ENCODE measurements at regions not wholly inside any gene's neighbourhood (a gene's known extent, or its start where the extent isn't known, plus 50 kb on each side); places are given as distances from the start of the nearest gene placed in this dataset.

DNA sequence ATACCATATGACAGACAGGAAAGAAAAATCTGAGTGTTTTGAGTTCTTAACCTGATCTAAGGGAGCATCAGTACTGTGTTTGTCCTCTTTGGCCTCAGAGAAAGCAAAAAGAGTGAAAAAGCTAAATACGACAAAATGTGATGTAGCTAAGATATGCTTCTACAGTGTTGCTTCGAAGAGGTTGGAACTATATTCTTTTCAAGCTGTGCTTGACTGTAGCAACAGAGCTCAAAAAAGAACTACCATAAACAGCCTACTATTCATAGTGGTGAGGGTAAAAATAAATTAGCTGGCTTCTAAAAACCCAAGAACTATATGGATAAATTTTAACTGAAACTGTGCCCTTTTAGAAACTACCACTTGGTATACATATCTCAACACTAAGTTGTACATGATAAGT lies 881.8 kb upstream of the PCDH10 start:
- Histone ChIP-seq H3K4me1 (peaks cover 12 to 65% (median 30%) of the 10 kb centered on the region in 10 experiments; a peak in 19 of 20 replicates), H3K4me2 (peak overlapping the region; percentile 41 to 99 (median 76)), H3K27ac (peak overlapping the region in 9 of 11 experiments; percentile 49 to 80 (median 66); a peak in 18 of 22 replicates), H3K27me3 (no peaks in the 10 kb centered on the region), H3K4me3 (peak overlapping the region in 8 of 10 experiments; percentile 14 to 64 (median 36); a peak in 10 of 20 replicates), H4K20me1 (no peaks in the 10 kb centered on the region), H3K9me3 (replicated peaks in 1 of 11) (peaks cover 0 to 18% (median 10%) of the 10 kb centered on the region in 11 experiments; a peak in 9 of 22 replicates), H3K36me3 (peaks cover 0 to 16% (median 0%) of the 10 kb centered on the region in 11 experiments; a peak in 4 of 22 replicates), H3K9ac (peak overlapping the region in 10 of 11 experiments; percentile 6 to 78 (median 56); a peak in 16 of 22 replicates)
- no peak for TF ChIP-seq Cebpa-rat (IDR thresholded peaks at IDR 0.05)

- Histone ChIP-seq H3K27me3 (no peaks in the 10 kb centered on the region), H3K4me2 (peak overlapping the region in 9 of 11 experiments; percentile 4 to 99 (median 57); a peak in 17 of 22 replicates), H3K36me3 (peaks cover 0 to 35% (median 0%) of the 10 kb centered on the region in 11 experiments; a peak in 6 of 22 replicates), H4K20me1 (no peaks in the 10 kb centered on the region), H3K9ac (peak overlapping the region in 1 of 11 experiments; percentile 36; a peak in 1 of 22 replicates), H3K4me3 (peak overlapping the region in 2 of 10 experiments; percentile 21 to 36; a peak in 3 of 20 replicates), H3K4me1 (peaks cover 12 to 47% (median 24%) of the 10 kb centered on the region in 10 experiments; a peak in 19 of 20 replicates), H3K27ac (peak overlapping the region in 6 of 11 experiments; percentile 14 to 66 (median 29); a peak in 7 of 22 replicates), H3K9me3 (replicated peaks in 1 of 11) (peaks cover 0 to 37% (median 22%) of the 10 kb centered on the region in 11 experiments; a peak in 10 of 22 replicates)
- TF ChIP-seq Cebpa-rat (IDR thresholded peaks at IDR 0.05) = no peak
Measured at GRCh38 chr4:132269303-132269990, 879.6 kb upstream of the PCDH10 start.

DNA sequence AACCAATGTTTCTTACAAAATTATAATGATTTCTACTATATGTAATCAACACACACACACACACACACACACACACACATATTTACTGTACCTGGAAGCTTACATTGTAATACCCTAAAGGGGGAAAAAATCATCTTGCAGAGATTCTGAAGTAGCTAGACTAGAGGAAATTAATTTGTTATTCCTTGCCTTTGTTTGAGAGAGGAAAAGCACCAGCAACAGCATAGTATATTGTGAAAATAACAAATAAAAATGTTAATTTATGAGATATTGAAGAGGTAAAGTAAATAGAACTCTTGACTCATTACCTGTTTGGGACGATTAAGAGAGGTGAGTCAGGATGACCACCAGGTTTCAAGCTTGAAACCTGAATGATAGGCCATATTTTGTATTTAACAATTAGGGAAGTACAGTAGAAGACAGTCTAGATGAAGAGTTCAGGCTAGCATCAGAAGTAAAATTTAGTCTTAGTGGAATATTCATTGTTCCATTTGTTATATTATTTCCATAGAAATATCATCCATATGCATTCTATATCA lies 873.4 kb upstream of the PCDH10 start:
- Histone ChIP-seq H3K9ac (no peak overlapping the region), H3K9me3 (replicated peaks in 1 of 11) (peaks cover 0 to 83% (median 51%) of the 10 kb centered on the region in 11 experiments; a peak in 18 of 22 replicates), H3K4me1 (no peaks in the 10 kb centered on the region; a peak in 2 of 20 replicates), H3K27me3 (no peaks in the 10 kb centered on the region), H3K4me2 (no peak overlapping the region), H4K20me1 (no peaks in the 10 kb centered on the region), H3K4me3 (no peak overlapping the region), H3K27ac (no peak overlapping the region), H3K36me3 (peaks cover 0 to 70% (median 27%) of the 10 kb centered on the region in 11 experiments; a peak in 14 of 22 replicates)
- TF ChIP-seq Cebpa-rat (IDR thresholded peaks at IDR 0.05) = no peak

GRCh38 chr4:132276185-132276584 lies 872.9 kb upstream of the PCDH10 start:
- H3K4me1 ChIP-seq = no peaks in the 10 kb centered on the region
- no peak overlapping the region for H3K27ac ChIP-seq
- no peak overlapping the region for H3K9ac ChIP-seq
- no peak overlapping the region for H3K4me2 ChIP-seq
- H4K20me1 ChIP-seq = no peaks in the 10 kb centered on the region
- H3K4me3 ChIP-seq = no peak overlapping the region
- H3K9me3 ChIP-seq (replicated peaks in 1 of 11) = peaks cover 0 to 79% (median 52%) of the 10 kb centered on the region in 11 experiments; a peak in 18 of 22 replicates
- no peak for TF ChIP-seq Cebpa-rat (IDR thresholded peaks at IDR 0.05)
- H3K36me3 ChIP-seq = peaks cover 0 to 67% (median 27%) of the 10 kb centered on the region in 11 experiments; a peak in 14 of 22 replicates
- no peaks in the 10 kb centered on the region for H3K27me3 ChIP-seq

GRCh38 chr4:132276989-132277388 lies 872.1 kb upstream of the PCDH10 start:
- H3K4me1 ChIP-seq = no peaks in the 10 kb centered on the region
- H3K27ac ChIP-seq = no peak overlapping the region

GRCh38 chr4:132281733-132282132 lies 867.4 kb upstream of the PCDH10 start:
- no peak overlapping the region for H3K4me3 ChIP-seq
- no peak overlapping the region for H3K4me2 ChIP-seq
- peaks cover 0 to 77% (median 58%) of the 10 kb centered on the region in 11 experiments; a peak in 15 of 22 replicates for H3K36me3 ChIP-seq
- H3K9me3 ChIP-seq (replicated peaks in 1 of 11) = peaks cover 28 to 87% (median 65%) of the 10 kb centered on the region in 11 experiments
- TF ChIP-seq Cebpa-rat (IDR thresholded peaks at IDR 0.05) = no peak
- no peaks in the 10 kb centered on the region; a peak in 1 of 22 replicates for H4K20me1 ChIP-seq
- H3K27ac ChIP-seq = no peak overlapping the region
- H3K4me1 ChIP-seq = no peaks in the 10 kb centered on the region
- H3K9ac ChIP-seq = no peak overlapping the region
- no peaks in the 10 kb centered on the region for H3K27me3 ChIP-seq

More at GRCh38 chr4:132276989-132277388, 872.1 kb upstream of the PCDH10 start:
- H3K9ac ChIP-seq = no peak overlapping the region
- H3K36me3 ChIP-seq = peaks cover 0 to 68% (median 27%) of the 10 kb centered on the region in 11 experiments; a peak in 14 of 22 replicates
- no peaks in the 10 kb centered on the region for H3K27me3 ChIP-seq
- no peak overlapping the region for H3K4me3 ChIP-seq
- H3K4me2 ChIP-seq = no peak overlapping the region
- H4K20me1 ChIP-seq = no peaks in the 10 kb centered on the region; a peak in 1 of 22 replicates
- H3K9me3 ChIP-seq (replicated peaks in 1 of 11) = peaks cover 0 to 76% (median 50%) of the 10 kb centered on the region in 11 experiments; a peak in 18 of 22 replicates
- no peak for TF ChIP-seq Cebpa-rat (IDR thresholded peaks at IDR 0.05)

DNA sequence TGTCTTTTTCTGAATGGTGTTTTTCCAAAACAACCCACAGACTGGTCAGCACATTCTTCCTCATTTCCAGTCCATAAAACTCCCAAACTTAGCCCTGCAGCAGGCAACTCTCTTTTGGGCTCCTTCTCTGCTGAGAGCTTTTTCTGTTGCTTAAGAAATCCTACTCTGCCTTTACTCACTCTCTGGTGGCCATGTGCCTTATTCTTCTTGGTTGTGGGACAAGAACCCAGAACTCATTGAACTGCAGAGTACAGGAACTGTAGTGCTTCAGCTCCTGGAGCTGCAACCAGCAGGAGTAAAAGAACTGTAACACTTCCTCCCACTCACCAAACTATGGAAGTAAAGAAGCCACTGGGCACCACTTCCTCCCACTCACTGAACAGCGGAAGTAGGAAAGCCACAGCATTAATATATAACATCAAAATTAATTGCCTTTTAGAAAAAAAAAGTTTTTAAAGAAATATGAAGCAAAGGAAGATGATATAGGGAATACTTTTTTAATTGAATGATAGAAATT lies 864.1 kb upstream of the PCDH10 start:
- Histone ChIP-seq H3K4me1 (no peaks in the 10 kb centered on the region), H3K9ac (no peak overlapping the region), H3K9me3 (replicated peaks in 1 of 11) (peaks cover 26 to 87% (median 68%) of the 10 kb centered on the region in 11 experiments), H3K36me3 (peaks cover 0 to 78% (median 46%) of the 10 kb centered on the region in 11 experiments; a peak in 15 of 22 replicates), H3K4me3 (peak overlapping the region in 4 of 10 experiments; percentile 16 to 35 (median 24); a peak in 4 of 20 replicates), H3K27ac (no peak overlapping the region), H3K4me2 (no peak overlapping the region), H4K20me1 (peaks cover 0 to 10% (median 0%) of the 10 kb centered on the region in 11 experiments; a peak in 1 of 22 replicates), H3K27me3 (no peaks in the 10 kb centered on the region)
- no peak for TF ChIP-seq Cebpa-rat (IDR thresholded peaks at IDR 0.05)

- Histone ChIP-seq H3K9ac (no peak overlapping the region), H3K9me3 (replicated peaks in 1 of 11) (peaks cover 0 to 5% (median 0%) of the 10 kb centered on the region in 11 experiments; a peak in 2 of 22 replicates), H3K36me3 (peaks cover 0 to 15% (median 0%) of the 10 kb centered on the region in 11 experiments; a peak in 6 of 22 replicates), H3K27ac (peak overlapping the region in 2 of 11 experiments; percentile 28 to 44; a peak in 2 of 22 replicates), H3K27me3 (no peaks in the 10 kb centered on the region), H3K4me2 (no peak overlapping the region; a peak in 4 of 22 replicates), H3K4me1 (peaks cover 0 to 8% (median 0%) of the 10 kb centered on the region in 10 experiments; a peak in 4 of 20 replicates), H4K20me1 (peaks cover 0 to 9% (median 0%) of the 10 kb centered on the region in 11 experiments; a peak in 1 of 22 replicates), H3K4me3 (no peak overlapping the region)
- no peak for TF ChIP-seq Cebpa-rat (IDR thresholded peaks at IDR 0.05)
Measured at GRCh38 chr4:132297346-132297745, 851.7 kb upstream of the PCDH10 start.

Data from BLaER1 treated with 17β-estradiol and CSF1 and Interleukin-3, amounts not matched to agents 10 nM and 100 nM (cell line).